Thyroid gland (tissue), 4 donors: ENCODE measurements at regions not wholly inside any gene's neighbourhood (a gene's known extent, or its start where the extent isn't known, plus 50 kb on each side); places are given as distances from the start of the nearest gene placed in this dataset.

Experiments used
- CTCF ChIP-seq, 6 experiments: fragments of 200-600 bp in 3 of 6; fragments of 450-650 bp in 3 of 6; sonication (generic) in 3 of 6; IDR thresholded peaks; one replicate each; pipeline ENCODE4 v1.5.1; 2016 to 2019; ENCODE audit warnings: antibody characterized with exemption in 6 of 6, mild to moderate bottlenecking in 2 of 6, inconsistent platforms in 1 of 6, moderate library complexity in 1 of 6
- POLR2A ChIP-seq, 2 donors: fragments of 450-650 bp; IDR thresholded peaks; one replicate each; pipeline ENCODE4 v1.6.1; 2017; ENCODE audit warnings: antibody characterized with exemption in 2 of 2, mild to moderate bottlenecking in 2 of 2, moderate library complexity in 1 of 2

- no peak for TF ChIP-seq CTCF (IDR thresholded peaks at IDR 0.05)
- no peak for TF ChIP-seq POLR2A (IDR thresholded peaks at IDR 0.05)
These were observed 1176.8 kb upstream of the ADGRB3 start for GRCh38 chr6:67458265-67458664.
